Stimulated activated CD4-positive, alpha-beta T cell treated with anti-CD3 and anti-CD28 coated beads, Interleukin-12 subunit alpha, Interleukin-12 subunit beta, amount 100 ng/mL, for 4 hours (primary cell): ENCODE measurements at regions not wholly inside any gene's neighbourhood (a gene's known extent, or its start where the extent isn't known, plus 50 kb on each side); places are given as distances from the start of the nearest gene placed in this dataset.

Experiments
- DNase-seq: peaks from one replicate; pipeline ENCODE4 v3.0.0-alpha.2; 2020

DNA sequence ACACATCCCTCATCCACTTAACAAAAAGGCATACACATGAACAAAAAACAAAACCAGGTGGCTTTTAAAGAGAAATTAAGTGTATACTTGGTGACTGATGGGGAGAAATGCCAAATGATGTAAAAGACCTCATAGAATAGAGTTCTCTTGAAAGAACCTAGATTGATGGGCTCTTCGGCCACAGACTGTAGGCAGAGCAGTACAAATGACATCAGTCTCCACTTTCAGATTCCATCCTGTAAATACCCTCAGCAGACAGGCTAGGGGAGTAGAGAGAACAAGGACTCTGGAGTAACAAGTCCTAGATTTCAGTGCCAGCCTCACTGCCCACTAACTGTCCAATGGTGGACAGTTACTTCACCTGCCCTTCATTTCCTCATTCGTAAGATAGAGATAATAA lies 203.8 kb downstream of the MZT1 start:
- no peak for DNase-seq

DNA sequence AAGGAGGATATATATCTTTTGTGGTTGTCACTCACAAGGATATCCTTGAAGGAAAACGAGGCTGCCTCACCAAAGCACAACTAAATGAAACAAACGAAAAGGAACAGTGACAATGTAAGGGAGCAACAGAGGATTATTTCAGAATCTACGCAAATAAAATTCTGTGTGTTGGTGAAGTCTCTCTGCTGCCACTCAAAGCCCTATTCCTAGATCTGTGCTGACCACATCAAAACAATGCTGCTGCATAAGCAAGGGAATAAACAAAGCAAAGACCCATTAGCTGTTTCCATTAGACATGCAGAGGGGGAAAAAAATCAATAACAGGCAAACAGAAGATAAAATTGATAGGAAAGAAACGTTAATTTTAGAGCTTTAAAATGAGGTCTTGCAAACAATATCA lies 204.4 kb downstream of the MZT1 start:
- DNase-seq = no peak

DNA sequence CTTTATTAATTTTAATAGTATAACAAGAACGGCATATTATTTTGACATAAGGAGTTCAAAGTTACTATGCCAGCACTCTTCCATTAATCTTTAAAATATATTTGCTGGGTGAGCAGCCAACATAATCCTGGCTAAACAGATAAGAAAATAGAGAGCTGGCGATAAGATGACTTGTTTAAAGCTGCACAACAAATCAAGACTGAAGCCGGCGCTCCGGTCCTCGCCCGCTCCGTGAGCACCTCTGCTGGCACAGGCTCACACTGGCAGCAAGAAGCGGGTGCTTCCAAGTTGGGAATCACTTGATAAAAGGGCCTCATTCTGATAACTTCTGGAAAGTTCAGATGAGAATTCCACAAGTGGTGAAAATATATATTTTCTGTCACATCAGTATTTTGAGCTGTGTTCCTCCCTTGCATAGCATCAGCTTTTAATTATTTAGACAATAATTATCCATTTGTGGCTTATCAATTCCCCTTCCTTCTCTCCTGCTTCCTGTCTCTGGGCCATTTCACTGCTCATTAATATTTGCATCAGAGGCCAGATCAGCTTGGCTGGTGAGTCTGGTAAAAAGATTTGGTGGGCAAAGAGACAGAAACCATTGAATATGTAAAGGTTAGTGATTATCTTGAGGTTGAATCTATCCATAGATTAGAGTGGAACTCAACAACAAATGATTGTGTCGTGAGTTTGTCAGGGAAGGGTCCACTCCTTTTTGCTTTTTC lies 205.3 kb downstream of the MZT1 start:
- no peak for DNase-seq

DNA sequence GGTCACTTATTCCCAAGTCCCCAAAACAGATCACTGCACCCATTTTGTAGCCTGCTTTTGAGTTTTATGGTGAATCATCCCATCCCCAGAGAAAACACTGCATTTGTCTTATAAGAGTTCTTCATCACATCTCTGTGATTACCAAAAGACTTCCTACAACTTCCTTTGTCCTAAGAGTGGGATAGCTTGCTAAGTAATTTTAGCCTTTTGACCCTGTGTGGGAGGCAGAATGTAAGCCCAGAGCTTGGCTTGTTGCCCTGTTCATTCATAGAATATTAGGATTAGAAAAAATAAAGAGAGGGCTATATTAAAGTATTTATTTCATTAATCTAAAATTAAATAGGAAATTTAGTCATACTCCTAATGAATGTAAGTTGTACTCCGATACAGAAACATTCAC lies 213.3 kb downstream of the MZT1 start:
- no peak for DNase-seq

DNA sequence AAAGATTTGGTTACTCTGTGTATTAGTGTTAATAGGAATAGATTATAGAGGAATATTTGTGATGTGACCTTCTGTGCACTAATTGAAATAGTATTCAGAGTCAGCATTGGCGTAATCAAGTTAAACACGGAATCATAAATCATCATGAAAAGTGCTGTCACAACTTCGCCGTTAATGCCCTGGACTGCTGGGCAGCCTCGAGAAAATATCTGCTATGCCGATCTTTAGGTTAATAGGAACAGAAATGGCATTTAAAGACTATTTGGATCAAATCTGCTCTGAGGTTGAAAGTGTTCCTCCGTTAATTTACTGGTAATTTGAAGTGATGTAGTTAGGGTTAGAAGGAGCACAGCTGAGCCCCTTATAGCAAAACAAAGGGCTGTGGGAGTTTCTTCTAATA lies 219.0 kb downstream of the MZT1 start:
- DNase-seq = no peak

DNA sequence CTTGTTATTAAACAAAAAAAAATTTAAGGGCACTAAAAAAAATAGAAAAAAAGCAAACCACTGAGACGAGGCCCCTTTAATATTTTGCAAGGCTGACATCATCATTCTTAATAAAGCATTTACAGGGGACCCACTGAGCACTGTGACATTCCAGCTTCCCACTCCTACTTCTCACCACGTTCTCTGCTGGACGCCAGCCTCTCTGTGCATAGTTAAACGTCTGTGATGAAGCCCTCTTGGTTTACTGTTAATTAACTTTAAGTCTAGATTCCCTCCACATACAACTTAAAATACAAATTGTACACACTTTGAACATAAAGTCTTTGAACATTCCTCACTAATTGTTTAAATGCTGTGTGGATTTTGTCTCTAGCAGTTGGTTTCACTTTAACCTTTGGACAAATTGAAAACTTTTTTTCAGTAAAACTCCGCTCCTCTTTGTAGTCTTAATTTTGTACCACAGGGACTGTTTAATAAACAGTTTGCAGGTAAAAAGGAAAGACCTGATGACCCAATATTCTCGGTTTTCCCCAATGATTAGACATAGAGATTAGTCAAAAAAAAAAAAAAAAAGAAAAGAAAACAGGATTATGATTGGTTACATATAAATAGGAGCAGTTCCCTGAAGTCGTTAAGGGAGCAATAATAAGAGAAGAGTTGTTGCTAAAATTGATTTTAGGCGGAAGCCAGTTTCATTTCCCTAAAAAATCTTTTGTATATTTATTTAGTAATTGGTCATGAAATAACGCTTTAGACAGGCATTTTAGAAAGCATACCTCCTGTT lies 219.8 kb downstream of the MZT1 start:
- DNase-seq = no peak

DNA sequence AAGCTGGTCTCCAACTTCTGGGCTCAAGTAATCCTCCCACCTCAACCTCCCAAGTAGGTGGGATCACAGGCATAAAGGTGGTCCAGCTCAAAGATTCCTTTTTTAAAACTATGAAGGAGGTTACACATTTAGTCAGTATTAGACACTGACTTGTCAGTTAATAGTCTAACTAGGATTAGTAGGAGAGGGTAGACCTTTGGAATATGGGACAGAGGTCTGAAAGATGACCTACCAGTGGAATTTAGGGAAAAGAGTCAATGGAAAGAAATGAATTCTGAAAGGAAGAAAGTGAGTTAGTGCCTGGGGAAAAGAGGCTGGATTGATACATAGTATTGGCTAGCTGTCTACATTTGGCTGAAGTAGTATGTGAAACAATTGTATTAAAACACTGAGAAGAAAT lies 220.7 kb downstream of the MZT1 start:
- no peak for DNase-seq

DNA sequence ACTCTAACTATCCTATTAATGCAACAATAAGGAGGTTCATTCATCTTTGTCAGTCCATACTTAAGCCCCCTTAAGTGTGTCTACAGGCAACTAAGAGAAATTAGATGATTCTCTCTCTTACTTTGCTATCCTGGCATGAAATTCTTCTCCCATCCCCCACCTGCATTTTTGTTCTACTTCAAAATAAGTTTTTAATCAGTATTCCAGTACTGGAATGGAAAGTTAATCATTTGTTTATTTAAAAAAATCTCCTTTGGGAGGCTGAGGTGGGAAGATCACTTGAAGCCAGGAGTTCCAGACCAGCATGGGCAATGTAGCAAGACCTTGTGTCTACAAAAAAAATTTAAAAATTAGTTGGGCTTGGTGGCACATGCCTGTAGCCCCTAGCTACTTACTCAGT lies 222.1 kb downstream of the MZT1 start:
- DNase-seq = no peak

DNA sequence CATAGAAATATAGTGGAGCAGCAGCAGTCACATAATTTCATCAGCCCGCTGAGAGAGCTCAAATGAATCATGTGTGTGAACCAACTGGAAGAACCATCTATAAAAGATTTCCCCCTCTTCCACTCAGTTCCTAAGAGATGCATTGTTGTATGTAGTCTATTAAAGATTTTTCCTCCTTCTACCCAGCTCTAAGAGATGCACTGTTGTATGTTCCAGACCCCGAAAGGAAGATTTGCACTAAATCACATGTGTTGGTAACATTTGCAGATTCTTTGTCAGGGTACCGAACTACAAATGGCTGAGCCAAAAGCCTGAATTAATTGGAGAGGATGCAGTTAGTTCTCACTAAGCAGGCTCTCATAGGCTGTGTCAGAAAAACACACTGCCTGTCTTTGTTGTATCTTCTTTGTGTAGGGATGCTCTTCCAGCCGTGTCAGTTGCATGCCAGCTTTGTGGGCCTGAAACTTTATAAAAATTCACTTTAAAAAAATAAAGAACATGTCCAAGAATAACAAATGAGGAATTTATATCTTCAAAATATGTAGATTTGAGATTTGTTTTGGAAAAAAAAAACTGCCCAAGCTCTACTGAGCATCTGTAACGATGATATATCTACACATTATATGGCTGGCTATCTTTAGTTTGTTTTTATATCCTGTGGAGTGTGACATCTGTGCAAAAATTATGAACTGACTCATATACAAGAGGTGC lies 223.1 kb downstream of the MZT1 start:
- DNase-seq = no peak

DNA sequence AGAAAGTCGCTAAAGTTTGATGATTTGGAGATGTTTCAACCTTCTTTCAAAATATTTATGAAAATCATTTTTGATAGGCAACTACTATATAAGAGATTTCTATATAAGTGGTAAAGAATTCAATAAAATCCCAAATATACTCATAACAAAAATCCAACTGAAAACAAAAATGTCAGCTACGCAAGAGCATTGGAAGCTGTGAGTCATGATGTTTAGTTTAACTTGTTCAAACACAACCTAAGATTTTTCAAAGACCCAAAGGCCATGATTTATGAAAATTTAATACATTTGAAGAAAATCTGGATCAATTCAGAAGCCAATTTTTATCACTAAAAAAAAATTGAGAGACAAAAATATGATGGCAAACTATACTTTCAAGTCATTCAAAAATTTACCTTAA lies 226.6 kb downstream of the MZT1 start:
- DNase-seq = no peak

DNA sequence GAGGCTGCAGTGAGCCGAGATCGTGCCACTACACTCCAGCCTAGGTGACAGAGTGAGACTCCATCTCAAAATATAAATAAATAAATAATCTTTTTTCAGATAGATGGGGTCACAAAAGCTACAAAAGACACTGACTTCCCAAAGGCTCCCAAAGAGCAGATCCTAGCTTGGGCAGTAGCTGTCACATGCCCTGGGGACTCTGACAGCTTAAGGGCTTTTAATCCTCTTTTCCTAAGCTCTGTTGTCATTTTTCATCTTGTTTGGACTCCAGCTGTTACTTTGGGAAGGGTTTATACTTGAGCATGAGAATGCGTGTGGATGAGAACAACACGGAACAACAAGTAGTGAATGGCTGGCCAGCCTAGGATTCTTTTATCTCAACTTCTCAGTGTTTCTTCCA lies 231.7 kb downstream of the MZT1 start:
- no peak for DNase-seq

DNA sequence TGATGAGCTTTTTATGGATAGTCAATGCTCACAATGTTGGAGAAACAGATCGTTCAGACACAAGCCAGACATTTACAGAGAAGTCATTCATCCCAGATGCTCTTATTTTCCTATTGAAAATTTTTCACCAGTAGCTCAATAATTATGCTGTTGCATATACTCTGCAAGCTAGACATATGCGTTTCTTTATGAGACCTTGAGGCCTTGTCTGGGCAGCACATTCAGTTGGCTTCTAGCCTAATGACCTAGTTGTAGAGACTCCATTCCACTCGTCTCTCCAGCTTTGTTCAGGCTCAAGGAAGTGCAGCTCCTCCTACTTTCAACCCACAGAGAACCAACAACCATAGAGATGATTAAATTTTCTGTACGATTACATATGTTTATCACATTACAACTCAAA lies 237.7 kb downstream of the MZT1 start:
- no peak for DNase-seq

DNA sequence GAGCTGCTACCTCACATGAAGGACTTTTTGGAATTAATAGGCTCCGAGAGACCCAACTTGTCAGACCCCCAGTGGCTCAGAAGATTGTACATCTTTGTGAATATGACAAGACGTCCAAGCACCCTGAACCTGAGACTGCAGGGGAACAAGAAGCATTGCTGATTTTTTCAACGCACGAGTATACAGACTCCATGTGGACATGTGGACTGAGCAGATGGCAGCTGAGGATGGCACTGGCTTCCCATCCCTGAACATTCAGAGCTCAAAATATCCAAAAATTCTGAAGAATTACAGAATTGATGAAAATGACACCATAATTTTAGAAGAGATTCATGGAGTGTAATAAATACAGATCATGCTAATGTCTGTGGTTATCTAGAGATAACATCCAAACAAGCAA lies 254.1 kb downstream of the MZT1 start:
- DNase-seq = no peak

DNA sequence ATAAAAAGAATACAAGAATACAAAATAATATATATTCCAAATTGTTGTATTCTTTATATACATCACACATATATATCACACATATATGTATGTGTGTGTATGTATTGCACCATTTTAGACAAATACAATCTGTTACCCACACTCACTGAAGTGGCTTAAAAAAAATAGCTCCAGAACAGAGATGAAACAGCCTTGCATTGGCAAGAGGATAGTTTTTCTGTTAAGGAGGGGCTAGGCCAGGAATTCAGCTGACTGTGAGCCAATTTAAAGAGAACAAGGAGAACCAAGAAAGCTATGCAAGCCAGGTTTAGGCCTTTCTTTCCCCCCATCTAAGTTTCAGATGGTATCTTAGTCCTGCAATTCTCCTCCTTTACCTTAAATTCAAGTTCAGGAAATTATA lies 257.5 kb downstream of the MZT1 start:
- no peak for DNase-seq

DNA sequence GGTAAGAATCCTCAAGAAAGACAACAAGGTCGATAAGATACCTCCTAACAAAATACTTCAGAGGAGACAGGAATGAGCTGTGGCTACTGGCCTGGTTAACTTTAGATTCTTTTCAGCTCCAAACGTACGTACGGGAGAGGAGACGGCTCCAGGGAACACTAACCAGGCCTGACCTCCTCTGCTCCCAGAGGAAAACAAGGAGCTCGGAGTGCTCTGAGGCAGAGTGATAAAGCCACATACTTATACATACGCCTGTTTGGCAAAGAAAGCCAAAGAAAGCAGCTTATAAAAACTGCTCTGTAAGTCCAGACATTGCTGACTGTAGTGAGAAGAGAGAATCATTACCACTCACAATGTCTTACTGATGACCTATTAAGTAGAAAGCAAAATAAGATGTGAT lies 263.9 kb downstream of the MZT1 start:
- no peak for DNase-seq

DNA sequence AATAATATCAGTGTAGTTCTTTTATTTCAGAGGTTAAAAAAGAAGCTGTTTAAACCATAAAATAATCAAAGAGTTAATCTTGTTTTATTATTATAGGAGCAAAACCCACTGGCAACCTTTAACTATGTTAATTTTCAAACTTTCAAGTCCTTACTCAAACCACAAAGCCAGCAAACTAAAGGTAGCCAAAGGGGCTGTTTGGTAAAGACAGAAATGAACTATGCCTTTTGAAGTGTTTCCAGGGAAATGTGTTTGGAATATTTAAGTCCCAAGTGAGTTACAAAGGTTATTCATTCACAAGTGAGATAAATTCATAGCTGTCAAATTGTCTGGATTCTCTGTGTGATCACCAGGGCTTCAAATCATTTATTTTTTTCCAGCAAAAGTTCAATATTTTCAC lies 264.7 kb downstream of the MZT1 start:
- DNase-seq = no peak

DNA sequence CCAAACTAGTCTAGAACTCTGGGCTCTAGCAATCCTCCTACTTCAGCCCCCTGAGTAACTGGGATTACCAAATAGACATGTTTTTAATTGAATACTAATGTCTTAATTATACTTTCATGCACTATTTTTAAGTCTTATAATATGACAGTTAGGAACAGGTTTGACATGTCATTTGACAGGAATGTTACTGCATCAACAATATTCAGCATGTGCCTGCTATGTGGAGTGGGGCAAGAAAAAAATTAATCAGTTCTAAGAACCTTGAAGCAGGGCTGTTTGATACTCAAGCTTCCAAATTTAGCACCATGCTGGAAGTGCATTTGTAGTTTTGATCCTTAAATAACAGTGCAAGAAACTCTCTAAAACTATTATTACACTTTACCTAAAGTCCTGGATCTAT lies 265.3 kb downstream of the MZT1 start:
- DNase-seq = no peak

DNA sequence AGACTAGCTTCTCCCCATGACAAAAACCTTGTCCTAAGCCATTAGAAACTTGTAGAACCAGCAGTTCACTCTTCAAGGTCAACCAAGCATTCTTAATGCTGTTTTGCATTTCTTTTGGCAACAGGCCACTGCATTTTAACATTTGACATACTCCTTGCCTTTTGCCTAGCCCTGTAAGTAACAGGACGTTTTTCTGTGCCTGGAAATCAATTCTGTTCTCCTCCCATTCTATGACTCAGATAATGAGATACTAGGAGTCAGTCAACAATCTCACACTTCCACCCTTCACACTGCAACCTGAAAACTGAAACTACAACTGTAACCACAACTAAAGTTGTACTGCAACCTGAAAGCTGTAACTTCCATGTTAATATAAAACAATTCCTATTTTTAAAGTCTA lies 268.7 kb downstream of the MZT1 start:
- no peak for DNase-seq

DNA sequence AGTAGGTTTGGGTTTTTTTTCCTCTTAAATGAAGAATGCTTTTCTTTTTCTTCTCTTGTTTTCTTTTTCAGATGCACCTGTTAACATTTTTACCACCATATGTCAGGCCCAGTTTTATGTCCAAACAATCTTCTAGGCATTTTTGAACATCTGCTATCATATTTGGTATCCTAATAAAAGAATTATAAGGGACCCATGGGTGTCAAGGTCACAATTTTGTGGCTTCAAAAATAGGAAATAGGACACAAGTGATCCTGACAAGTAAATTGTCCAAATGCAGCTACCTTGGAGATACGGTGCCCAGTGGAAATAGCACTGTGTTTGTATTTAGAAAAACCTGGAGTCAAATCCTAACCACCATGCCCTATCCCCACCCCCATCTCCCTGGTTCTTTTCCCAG lies 270.3 kb downstream of the MZT1 start:
- no peak for DNase-seq

DNA sequence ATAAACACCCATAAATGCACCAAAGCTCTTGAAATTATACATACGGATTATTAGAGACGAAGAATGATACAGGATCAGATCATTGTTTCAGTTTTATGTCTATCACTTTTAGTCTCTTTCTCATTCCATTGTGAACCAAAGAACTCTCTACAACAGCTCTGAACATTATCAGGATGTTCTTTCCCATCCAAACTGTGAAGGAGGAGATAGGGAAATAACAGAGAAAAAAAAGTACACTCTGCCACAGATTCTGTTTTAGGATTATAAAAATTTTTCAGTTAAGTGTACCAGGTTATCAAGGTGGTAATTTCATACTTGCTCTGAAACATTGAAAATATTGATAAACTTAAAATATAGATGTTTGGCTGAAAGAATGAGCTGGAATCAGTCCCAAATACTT lies 270.9 kb downstream of the MZT1 start:
- DNase-seq = no peak

DNA sequence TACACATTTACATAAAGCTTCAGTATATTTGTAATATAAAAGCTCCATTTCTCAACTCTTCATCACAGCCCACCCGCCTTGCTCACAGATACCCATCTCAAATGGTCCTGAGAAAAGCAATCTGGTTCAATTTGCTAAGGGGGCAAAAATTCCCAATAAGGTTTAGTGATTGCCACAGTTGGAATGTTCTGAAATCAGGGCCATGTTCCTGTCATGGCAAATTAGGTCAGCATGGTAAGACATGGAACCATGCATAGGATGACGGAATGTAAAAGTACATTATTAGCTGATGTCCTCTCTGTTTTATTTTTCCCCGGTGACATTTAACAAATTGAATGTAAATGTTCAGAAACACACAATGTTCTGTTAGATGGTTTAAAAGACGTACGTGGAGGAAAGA lies 274.3 kb downstream of the MZT1 start:
- DNase-seq = no peak

DNA sequence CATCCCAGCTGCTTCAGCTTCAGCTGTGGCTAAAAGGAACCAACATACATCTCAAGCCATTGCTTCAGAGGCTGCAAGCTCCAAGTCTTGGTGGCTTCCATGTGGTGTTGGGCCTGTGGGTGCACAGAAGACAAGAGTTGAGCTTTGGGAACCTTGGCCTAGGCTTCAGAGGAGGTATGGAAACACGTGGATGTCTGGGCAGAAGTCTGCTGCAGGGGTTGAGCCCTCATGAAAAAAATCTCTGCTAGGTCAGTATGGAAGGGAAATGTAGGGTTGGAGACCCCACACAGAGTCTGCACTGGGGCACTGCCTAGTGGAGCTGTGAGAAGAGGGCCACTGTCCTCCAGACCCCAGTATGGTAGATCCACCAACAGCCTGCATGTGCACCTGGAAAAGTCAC lies 279.3 kb downstream of the MZT1 start:
- no peak for DNase-seq

DNA sequence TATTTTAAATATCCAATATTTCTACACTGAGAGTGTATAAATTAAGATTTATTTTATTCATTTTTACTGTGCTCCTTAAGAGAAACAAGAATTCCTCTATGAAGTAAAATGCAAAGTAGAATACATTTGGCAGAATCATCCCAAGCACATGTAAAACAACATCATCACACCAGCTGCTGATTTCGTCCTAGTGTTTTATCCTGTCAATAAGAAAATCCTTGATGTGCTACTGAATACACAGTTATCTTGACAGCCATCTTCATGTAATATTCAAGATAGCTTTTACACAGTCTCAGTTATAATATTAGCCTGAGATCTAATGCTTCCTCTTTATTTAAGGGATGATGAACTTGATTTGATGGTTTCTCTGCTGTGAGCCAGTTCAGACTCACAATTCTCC lies 282.4 kb downstream of the MZT1 start:
- no peak for DNase-seq

DNA sequence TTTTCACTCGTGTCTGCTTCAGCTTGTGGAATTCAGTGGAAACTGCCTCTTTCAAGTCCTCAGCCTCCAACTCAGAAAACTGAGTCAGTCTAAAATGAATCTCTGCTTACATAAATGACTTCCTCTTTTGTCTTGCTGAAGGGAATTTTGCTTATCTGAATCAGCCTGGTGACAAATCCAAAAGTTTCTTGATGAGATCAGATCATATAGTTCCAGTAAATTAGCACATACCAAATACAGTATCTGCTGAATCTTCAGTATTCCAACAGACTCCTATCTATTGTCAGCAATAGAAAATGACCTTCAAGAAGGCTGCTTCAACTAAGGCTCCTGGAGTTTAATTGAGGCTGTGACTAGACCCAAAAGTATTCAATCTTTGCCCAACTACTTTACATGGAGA lies 290.0 kb downstream of the MZT1 start:
- no peak for DNase-seq
